Endothelial cell of umbilical vein (primary cell): ENCODE measurements at regions not wholly inside any gene's neighbourhood (a gene's known extent, or its start where the extent isn't known, plus 50 kb on each side); places are given as distances from the start of the nearest gene placed in this dataset.

Experiments used
- BruUV-seq: library from RNA; stranded (reverse); fragments of 400-500 nt; replicated peaks from 2 replicates; lab custom pipeline; 2021; lab: Mats Ljungman, UMichigan
- CTCF ChIA-PET: fragments of 300-600, 350-600 bp; sonication (Branson Sonifier 250); formaldehyde crosslinking; loops from one replicate; lab custom pipeline; 2021; ENCODE audit warnings: antibody characterized with exemption, inconsistent platforms; lab: Charles Lee
- POLR2A ChIA-PET: fragments of 300-600, 350-600 bp; sonication (Branson Sonifier 250); formaldehyde crosslinking; loops from one replicate; lab custom pipeline; 2021; ENCODE audit warnings: antibody characterized with exemption, inconsistent platforms; lab: Charles Lee
- DNase-seq: peaks from one replicate; pipeline ENCODE4 v3.0.0-alpha.2; 2011; ENCODE audit warnings: low read depth, low spot score
- FAIRE-seq: peaks from 2 replicates; lab custom pipeline; 2011; peaks lifted over from hg19 to GRCh38; lab: Jason Lieb, UNC
- H2AFZ ChIP-seq: 2 replicates; pipeline ENCODE4 v1.6.0; 2012; ENCODE audit warnings: low read depth, low read length, control low read depth, inconsistent platforms
- H3K27ac ChIP-seq: 2 replicates; pipeline ENCODE4 v1.5.1; 2011; ENCODE audit warnings: low read depth, mild to moderate bottlenecking, control low read depth, low read length, moderate library complexity; ENCODE audit not compliant: insufficient read depth
- H3K27me3 ChIP-seq, 2 experiments: 2 replicates each; pipeline versions ENCODE4 v1.6.0 to v1.6.1; 2011; ENCODE audit warnings: low read length in 2 of 2, mixed read lengths in 1 of 2; ENCODE audit not compliant: control insufficient read depth in 2 of 2, insufficient read depth in 2 of 2
- H3K36me3 ChIP-seq, 2 experiments: 2 replicates in 1 of 2; 3 replicates in 1 of 2; pipeline ENCODE4 v1.5.1; 2011; ENCODE audit warnings: low read length in 2 of 2, mild to moderate bottlenecking in 1 of 2, moderate library complexity in 1 of 2; ENCODE audit not compliant: control insufficient read depth in 2 of 2, insufficient read depth in 2 of 2; ENCODE audit errors: extremely low read depth in 1 of 2
- H3K4me1 ChIP-seq: 3 replicates; pipeline ENCODE4 v1.5.1; 2011; ENCODE audit warnings: mild to moderate bottlenecking, low read length; ENCODE audit not compliant: control insufficient read depth, insufficient read depth; ENCODE audit errors: extremely low read depth
- H3K4me2 ChIP-seq: 2 replicates; pipeline ENCODE4 v1.6.1; 2011; ENCODE audit warnings: low read length, control low read depth, mixed read lengths; ENCODE audit not compliant: insufficient read depth
- H3K4me3 ChIP-seq, 3 experiments: fragments of 200-600 bp in 1 of 3; sonication (generic), shearing (Covaris generic) in 1 of 3; replicated peaks in 1 of 3; 2 replicates each; pipeline ENCODE4 v1.5.1; 2011 to 2016; ENCODE audit warnings: control low read depth in 3 of 3, low read length in 3 of 3, mild to moderate bottlenecking in 2 of 3, inconsistent platforms in 1 of 3, low read depth in 1 of 3, moderate library complexity in 1 of 3; ENCODE audit not compliant: insufficient read depth in 1 of 3
- H3K79me2 ChIP-seq: 2 replicates; pipeline ENCODE4 v1.6.0; 2012; ENCODE audit warnings: low read length, inconsistent platforms; ENCODE audit not compliant: control insufficient read depth, insufficient read depth
- H3K9ac ChIP-seq: replicated peaks from 2 replicates; pipeline ENCODE3; 2011; ENCODE audit warnings: low read length, control low read depth; ENCODE audit not compliant: insufficient read depth; ENCODE audit errors: extremely low read depth
- H3K9me1 ChIP-seq: replicated peaks from 3 replicates; pipeline ENCODE4 v1.6.0; 2011; ENCODE audit warnings: mild to moderate bottlenecking, low read length; ENCODE audit not compliant: control insufficient read depth, insufficient read depth; ENCODE audit errors: extremely low read depth
- H3K9me3 ChIP-seq: replicated peaks from 2 replicates; pipeline ENCODE4 v1.5.1; 2012; ENCODE audit warnings: low read length, inconsistent platforms; ENCODE audit not compliant: control insufficient read depth, insufficient read depth
- H4K20me1 ChIP-seq: replicated peaks from 2 replicates; pipeline ENCODE3; 2011; ENCODE audit warnings: mild to moderate bottlenecking, low read length; ENCODE audit not compliant: control insufficient read depth, insufficient read depth; ENCODE audit errors: extremely low read depth
- CTCF ChIP-seq, 2 donors: IDR thresholded peaks; 1 replicate in 1 of 2; 2 replicates in 1 of 2; pipeline ENCODE4 v1.5.1; 2011; ENCODE audit warnings: low read length in 2 of 2, mild to moderate bottlenecking in 2 of 2, moderate library complexity in 2 of 2, control low read depth in 1 of 2, inconsistent platforms in 1 of 2, low read depth in 1 of 2; ENCODE audit not compliant: insufficient read depth in 1 of 2; ENCODE audit errors: extremely low read depth in 1 of 2
- EZH2 ChIP-seq: IDR thresholded peaks from 2 replicates; pipeline ENCODE4 v1.6.1; 2012; ENCODE audit warnings: borderline replicate concordance, low read depth, mild to moderate bottlenecking, moderate library complexity, low read length, inconsistent platforms; ENCODE audit not compliant: severe bottlenecking
- FOS ChIP-seq: IDR thresholded peaks from 2 replicates; pipeline ENCODE4 v1.6.1; 2011; ENCODE audit warnings: mild to moderate bottlenecking, low read length, moderate library complexity, borderline replicate concordance; ENCODE audit not compliant: insufficient read depth
- GATA2 ChIP-seq: IDR thresholded peaks from 2 replicates; pipeline ENCODE4 v1.7.0; 2011; ENCODE audit warnings: low read depth, mild to moderate bottlenecking, moderate library complexity, mixed read lengths, low read length; ENCODE audit not compliant: insufficient read length, insufficient read depth
- JUN ChIP-seq: IDR thresholded peaks from 2 replicates; pipeline ENCODE4 v1.6.1; 2011; ENCODE audit warnings: borderline replicate concordance, low read depth; ENCODE audit not compliant: insufficient read length, insufficient read depth
- MAX ChIP-seq: IDR thresholded peaks from 2 replicates; pipeline ENCODE4 v1.6.1; 2011; ENCODE audit not compliant: insufficient read depth, insufficient read length
- MYC ChIP-seq: IDR thresholded peaks from one replicate; pipeline ENCODE4 v1.6.1; 2011; ENCODE audit warnings: mild to moderate bottlenecking, low read depth, low read length
- POLR2A ChIP-seq: IDR thresholded peaks from 2 replicates; pipeline ENCODE4 v1.6.1; 2012; ENCODE audit warnings: low read depth, mild to moderate bottlenecking, control low read depth, low read length
- POLR2AphosphoS5 ChIP-seq: IDR thresholded peaks from 2 replicates; pipeline ENCODE4 v1.6.1; 2012; ENCODE audit warnings: low read depth, mild to moderate bottlenecking, control low read depth, low read length, moderate library complexity; ENCODE audit not compliant: insufficient read depth
- dilution Hi-C: fragments of 300-500 bp; cut with MboI; formaldehyde crosslinking; loops from one replicate; pipeline ENCODE4 v1.15.0; 2019; ENCODE audit warnings: low sequenced_read_pairs; ENCODE audit not compliant: extremely low pct_ligation_motif_present
- intact Hi-C: fragments of 100-400 bp; cut with micrococcal nuclease; formaldehyde crosslinking; loops from one replicate; pipeline ENCODE4 v1.10.0; 2022

DNA sequence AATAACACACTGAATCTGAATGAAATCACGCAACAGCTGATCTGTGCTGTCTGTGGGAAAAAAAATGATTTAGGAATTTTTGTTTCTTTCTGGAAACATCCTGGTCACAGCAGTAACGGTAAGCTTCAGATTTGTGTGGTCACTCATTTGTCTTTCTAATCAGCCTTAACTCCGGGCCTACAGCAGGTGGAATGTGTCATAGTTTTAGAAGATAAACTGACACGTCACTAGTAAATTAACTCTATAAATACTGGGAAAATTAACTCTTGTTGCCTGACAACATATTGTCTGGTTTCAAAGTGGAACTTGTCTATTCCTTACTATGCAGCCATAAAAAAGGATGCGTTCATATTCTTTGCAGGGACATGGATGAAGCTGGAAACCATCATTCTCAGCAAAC, 58.1 kb upstream of the NCK2 start:
- intact Hi-C loops: no loop called here
- no peak overlapping the region for H3K4me3 ChIP-seq
- FAIRE-seq (no peak), DNase-seq (no peak)
- ChIA-PET CTCF (no interaction called here), POLR2A (no interaction called here)
- no peaks in the 10 kb centered on the region for H3K79me2 ChIP-seq
- no peaks in the 10 kb centered on the region for H3K27me3 ChIP-seq
- dilution Hi-C loops: no loop called here
- no peak overlapping the region for H2AFZ ChIP-seq
- H4K20me1 ChIP-seq: no peaks in the 10 kb centered on the region
- H3K9me3 ChIP-seq: no peaks in the 10 kb centered on the region
- H3K9me1 ChIP-seq: no peaks in the 10 kb centered on the region
- no peak overlapping the region for H3K27ac ChIP-seq
- no peaks in the 10 kb centered on the region for H3K36me3 ChIP-seq
- no TSS peak for BruUV-seq
- no peak overlapping the region for H3K9ac ChIP-seq
- no peak overlapping the region for H3K4me2 ChIP-seq
- no peaks in the 10 kb centered on the region for H3K4me1 ChIP-seq
- no peak for TF ChIP-seq MYC
- TF ChIP-seq FOS: no peak
- TF ChIP-seq POLR2A: no peak
- TF ChIP-seq GATA2: no peak
- TF ChIP-seq EZH2: no peak
- TF ChIP-seq JUN: no peak
- TF ChIP-seq POLR2AphosphoS5: no peak
- no peak for TF ChIP-seq CTCF (IDR thresholded peaks at IDR 0.05; ENCODE audit: extremely low read depth in 1 of 2, insufficient read depth in 1 of 2, low read depth in 1 of 2, low read length in 2 of 2)
- no peak for TF ChIP-seq MAX
